Omental fat pad (tissue), 3 donors: ENCODE measurements at regions not wholly inside any gene's neighbourhood (a gene's known extent, or its start where the extent isn't known, plus 50 kb on each side); places are given as distances from the start of the nearest gene placed in this dataset.

Source experiments
- ATAC-seq: fragments of 150-250 bp; one replicate; pipeline ENCODE4 v1.9.1; 2016; ENCODE audit warnings: mild to moderate bottlenecking, moderate library complexity; ENCODE audit not compliant: low FRiP score
- DNase-seq: peaks from one replicate; pipeline ENCODE4 v3.0.0-alpha.2; 2019; ENCODE audit warnings: low spot score
- CTCF ChIP-seq, 3 donors: fragments of 450-650 bp; IDR thresholded peaks; one replicate each; pipeline ENCODE4 v1.5.1; 2016 to 2017; ENCODE audit warnings: antibody characterized with exemption in 3 of 3, mild to moderate bottlenecking in 3 of 3, moderate library complexity in 2 of 3

- DNase-seq (no peak), ATAC-seq (no peak)
- TF ChIP-seq CTCF (IDR thresholded peaks at IDR 0.05), result no peak
Observed at GRCh38 chr13:97535614-97536013, 101.6 kb downstream of the RAP2A start.

DNA sequence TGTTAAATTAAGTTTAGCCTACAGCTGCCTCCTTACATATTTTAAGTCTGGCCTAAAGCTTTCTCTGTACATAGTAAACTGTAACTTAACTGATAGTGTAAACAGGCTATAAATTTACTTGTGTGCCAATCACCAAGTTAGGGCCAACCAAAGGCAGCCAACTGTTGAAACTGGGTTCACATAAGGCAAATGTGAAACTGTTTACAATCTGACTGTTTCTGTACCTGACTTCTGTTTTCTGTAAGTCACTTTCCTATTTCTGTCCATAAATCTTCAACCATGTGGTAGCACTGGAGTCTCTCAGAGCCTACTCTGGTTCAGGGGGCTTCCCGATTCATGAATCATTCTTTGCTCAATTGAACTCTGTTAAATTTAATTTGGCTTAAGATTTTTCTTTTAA, 103.1 kb downstream of the RAP2A start:
- DNase-seq, result no peak
- ATAC-seq, result no peak
- TF ChIP-seq CTCF (IDR thresholded peaks at IDR 0.05), result no peak

GRCh38 chr13:97538203-97538602, 104.2 kb downstream of the RAP2A start:
- TF ChIP-seq CTCF (IDR thresholded peaks at IDR 0.05), result no peak
- DNase-seq (no peak), ATAC-seq (no peak)

DNA sequence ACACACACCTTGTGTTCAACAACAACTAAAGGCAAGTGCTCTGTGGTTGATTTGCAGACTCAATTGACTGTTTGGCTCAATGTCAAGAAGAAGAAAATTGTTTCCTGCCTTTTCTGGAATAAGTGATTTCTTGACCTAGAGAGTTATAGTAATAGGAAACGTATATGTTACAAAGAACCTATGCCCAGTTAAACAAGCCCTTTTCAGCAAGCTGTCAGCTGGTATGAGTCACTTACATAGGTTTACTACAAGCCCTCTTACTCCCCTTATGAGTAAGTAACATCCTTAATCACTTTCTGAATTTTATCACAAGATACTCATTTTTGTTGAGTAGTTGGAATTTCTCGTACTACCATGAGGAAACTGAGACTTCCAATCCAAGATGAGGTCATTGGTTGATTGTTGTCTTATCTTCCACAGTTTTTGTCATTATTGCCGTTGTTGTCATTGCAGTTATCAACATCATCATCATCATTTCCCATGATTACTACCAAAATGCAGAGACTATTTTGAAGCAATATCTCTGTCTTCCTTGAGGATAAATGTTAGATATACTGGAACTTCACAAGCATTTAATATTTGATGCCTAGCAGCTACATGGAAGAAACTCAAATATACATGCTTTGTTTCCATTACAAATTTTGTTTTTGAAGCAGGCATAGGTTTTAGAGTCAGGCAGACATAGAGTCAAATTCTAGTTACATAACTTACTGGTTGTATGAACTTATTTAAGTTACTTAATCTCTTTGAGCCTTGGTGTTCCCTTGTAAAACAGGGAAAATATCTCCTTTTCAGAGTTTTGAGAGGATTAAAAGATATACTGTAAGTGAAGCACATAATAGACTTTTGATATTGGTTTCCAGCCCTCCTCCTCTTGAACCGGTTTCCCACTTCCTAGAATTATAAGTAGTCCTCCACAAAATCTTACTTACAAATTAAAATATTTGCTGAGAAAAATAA, 106.0 kb downstream of the RAP2A start:
- TF ChIP-seq CTCF (IDR thresholded peaks at IDR 0.05), result no peak
- no peak for ATAC-seq
- DNase-seq, result no peak

- TF ChIP-seq CTCF (IDR thresholded peaks at IDR 0.05), result no peak
- DNase-seq (no peak), ATAC-seq (no peak)
Observed at GRCh38 chr13:97540696-97541095, 106.7 kb downstream of the RAP2A start.

DNA sequence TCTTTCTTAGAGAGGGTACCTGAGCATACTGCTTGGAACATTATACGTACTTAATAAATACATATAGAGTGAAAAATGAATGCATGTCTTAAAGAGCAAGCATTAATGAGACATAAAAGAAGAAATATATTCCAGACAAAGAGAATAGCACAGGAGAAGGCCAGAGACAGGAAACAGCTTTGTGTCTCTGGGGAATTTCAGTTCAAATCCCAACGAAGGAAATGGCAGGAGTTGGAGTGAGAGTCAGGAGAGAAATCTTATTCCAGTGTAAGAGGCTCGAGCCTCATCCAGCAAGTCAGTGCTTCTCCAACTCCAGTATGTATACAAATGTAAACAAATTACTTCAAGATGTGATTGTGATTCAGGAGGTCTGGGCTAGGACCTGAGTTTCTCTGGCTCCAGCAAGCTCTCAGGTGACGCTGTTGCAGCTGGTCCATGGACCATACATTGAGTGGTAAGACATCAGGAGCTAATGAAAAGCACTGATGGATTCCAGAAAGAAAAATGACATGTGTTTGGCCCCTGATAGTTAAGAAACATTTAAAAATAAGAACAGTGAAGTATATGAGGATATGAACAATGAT, 108.2 kb downstream of the RAP2A start:
- TF ChIP-seq CTCF (IDR thresholded peaks at IDR 0.05), result no peak
- no peak for DNase-seq
- ATAC-seq, result no peak
